ENCODE measurements at regions not wholly inside any gene's neighbourhood (a gene's known extent, or its start where the extent isn't known, plus 50 kb on each side); places are given as distances from the start of the nearest gene placed in this dataset.

- TF ChIP-seq, protein P1, sequence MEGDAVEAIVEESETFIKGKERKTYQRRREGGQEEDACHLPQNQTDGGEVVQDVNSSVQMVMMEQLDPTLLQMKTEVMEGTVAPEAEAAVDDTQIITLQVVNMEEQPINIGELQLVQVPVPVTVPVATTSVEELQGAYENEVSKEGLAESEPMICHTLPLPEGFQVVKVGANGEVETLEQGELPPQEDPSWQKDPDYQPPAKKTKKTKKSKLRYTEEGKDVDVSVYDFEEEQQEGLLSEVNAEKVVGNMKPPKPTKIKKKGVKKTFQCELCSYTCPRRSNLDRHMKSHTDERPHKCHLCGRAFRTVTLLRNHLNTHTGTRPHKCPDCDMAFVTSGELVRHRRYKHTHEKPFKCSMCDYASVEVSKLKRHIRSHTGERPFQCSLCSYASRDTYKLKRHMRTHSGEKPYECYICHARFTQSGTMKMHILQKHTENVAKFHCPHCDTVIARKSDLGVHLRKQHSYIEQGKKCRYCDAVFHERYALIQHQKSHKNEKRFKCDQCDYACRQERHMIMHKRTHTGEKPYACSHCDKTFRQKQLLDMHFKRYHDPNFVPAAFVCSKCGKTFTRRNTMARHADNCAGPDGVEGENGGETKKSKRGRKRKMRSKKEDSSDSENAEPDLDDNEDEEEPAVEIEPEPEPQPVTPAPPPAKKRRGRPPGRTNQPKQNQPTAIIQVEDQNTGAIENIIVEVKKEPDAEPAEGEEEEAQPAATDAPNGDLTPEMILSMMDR (IDR thresholded peaks at IDR 0.05) = no peak
- no peak for TF ChIP-seq POLR2A (IDR thresholded peaks at IDR 0.05)
Measured at GRCh38 chr2:8260213-8260612, 421.6 kb upstream of the ID2 start.
